Caco-2 (cell line): ENCODE measurements at regions not wholly inside any gene's neighbourhood (a gene's known extent, or its start where the extent isn't known, plus 50 kb on each side); places are given as distances from the start of the nearest gene placed in this dataset.

Experiments
- BruUV-seq: library from RNA; stranded (reverse); fragments of 400-500 nt; replicated peaks from 2 replicates; lab custom pipeline; 2021; lab: Mats Ljungman, UMichigan
- CTCF ChIA-PET: fragments of 300-600 bp; sonication (Branson Sonifier 250); formaldehyde crosslinking; loops from one replicate; lab custom pipeline; 2022; ENCODE audit warnings: antibody characterized with exemption; lab: Charles Lee
- POLR2A ChIA-PET: fragments of 300-600 bp; sonication (Branson Sonifier 250); formaldehyde crosslinking; loops from one replicate; lab custom pipeline; 2022; ENCODE audit warnings: antibody characterized with exemption; lab: Charles Lee
- DNase-seq, 2 experiments: peaks; one replicate each; pipeline versions ENCODE4 v3.0.0 to v3.0.0-alpha.2; 2020 to 2022
- H3K27me3 ChIP-seq: replicated peaks from 2 replicates; pipeline ENCODE4 v1.6.0; 2011; ENCODE audit warnings: low read length; ENCODE audit not compliant: control insufficient read depth, insufficient read depth
- H3K36me3 ChIP-seq: 2 replicates; pipeline ENCODE4 v1.5.1; 2011; ENCODE audit warnings: low read length; ENCODE audit not compliant: control insufficient read depth, insufficient read depth
- H3K4me1 ChIP-seq: fragments of 250-450 bp; sonication (Bioruptor Pico); 2 replicates; pipeline ENCODE4 v1.5.1; 2020; ENCODE audit warnings: mild to moderate bottlenecking
- H3K4me3 ChIP-seq: 2 replicates; pipeline ENCODE4 v1.5.1; 2011; ENCODE audit warnings: low read depth, mild to moderate bottlenecking, control low read depth, low read length
- H3K9me3 ChIP-seq: fragments of 250-450 bp; sonication (Bioruptor Pico); 2 replicates; pipeline ENCODE4 v1.5.1; 2020; ENCODE audit warnings: mild to moderate bottlenecking, moderate library complexity
- H3K27ac Mint-ChIP-seq: one replicate; pipeline ENCODE4 v1.8.0; 2022; ENCODE audit warnings: mixed read lengths; ENCODE audit not compliant: unreplicated experiment
- H3K27me3 Mint-ChIP-seq: one replicate; pipeline ENCODE4 v1.8.0; 2022; ENCODE audit warnings: mixed read lengths; ENCODE audit not compliant: insufficient read depth, unreplicated experiment
- H3K36me3 Mint-ChIP-seq: one replicate; pipeline ENCODE4 v1.8.0; 2022; ENCODE audit warnings: mild to moderate bottlenecking, mixed read lengths; ENCODE audit not compliant: insufficient read depth, unreplicated experiment
- H3K4me1 Mint-ChIP-seq: one replicate; pipeline ENCODE4 v1.8.0; 2022; ENCODE audit warnings: low read depth, mixed read lengths; ENCODE audit not compliant: unreplicated experiment
- H3K4me3 Mint-ChIP-seq: one replicate; pipeline ENCODE4 v1.8.0; 2022; ENCODE audit warnings: mild to moderate bottlenecking, moderate library complexity, mixed read lengths; ENCODE audit not compliant: unreplicated experiment
- H3K9me3 Mint-ChIP-seq: one replicate; pipeline ENCODE4 v1.8.0; 2022; ENCODE audit warnings: mixed read lengths; ENCODE audit not compliant: unreplicated experiment
- CTCF ChIP-seq, 2 experiments: fragments of 200-600 bp in 1 of 2; IDR thresholded peaks; 1 replicate in 1 of 2; 2 replicates in 1 of 2; pipeline versions ENCODE4 v1.5.1 to v1.8.0; 2011 to 2022; ENCODE audit warnings: antibody characterized with exemption in 1 of 2, control low read depth in 1 of 2, inconsistent platforms in 1 of 2, low read depth in 1 of 2, low read length in 1 of 2, mild to moderate bottlenecking in 1 of 2, moderate library complexity in 1 of 2; ENCODE audit not compliant: insufficient read depth in 1 of 2, severe bottlenecking in 1 of 2, unreplicated experiment in 1 of 2
- intact Hi-C: fragments of 100-400 bp; cut with micrococcal nuclease; formaldehyde crosslinking; loops from one replicate; pipeline ENCODE4 v1.10.0; 2022; ENCODE audit not compliant: unreplicated experiment

- H3K36me3 Mint-ChIP-seq: no peaks in the 10 kb centered on the region
Measured at GRCh38 chr12:126112141-126112540, 1046.9 kb downstream of the AACS start.

GRCh38 chr12:126112849-126113248 is 1047.6 kb downstream of the AACS start:
- Histone ChIP-seq H3K4me1 (no peaks in the 10 kb centered on the region), H3K27me3 (no peaks in the 10 kb centered on the region), H3K36me3 (no peaks in the 10 kb centered on the region), H3K4me3 (no peak overlapping the region), H3K9me3 (no peaks in the 10 kb centered on the region)
- DNase-seq: no peak
- no TSS peak for BruUV-seq
- H3K9me3 Mint-ChIP-seq: peaks cover 10% of the 10 kb centered on the region
- peaks cover 4% of the 10 kb centered on the region for H3K27me3 Mint-ChIP-seq
- H3K36me3 Mint-ChIP-seq: no peaks in the 10 kb centered on the region
- CTCF ChIA-PET: no interaction called here
- H3K4me3 Mint-ChIP-seq: no peak overlapping the region
- intact Hi-C loops: no loop called here
- no peak overlapping the region for H3K27ac Mint-ChIP-seq
- H3K4me1 Mint-ChIP-seq: no peaks in the 10 kb centered on the region
- POLR2A ChIA-PET: no interaction called here
- no peak for TF ChIP-seq CTCF (IDR thresholded peaks at IDR 0.05; ENCODE audit: insufficient read depth in 1 of 2, low read depth in 1 of 2, low read length in 1 of 2, severe bottlenecking in 1 of 2, unreplicated experiment in 1 of 2)

More at GRCh38 chr12:126112141-126112540, 1046.9 kb downstream of the AACS start:
- intact Hi-C loops: no loop called here
- ChIA-PET POLR2A (no interaction called here), CTCF (no interaction called here)
- H3K4me1 Mint-ChIP-seq: no peaks in the 10 kb centered on the region
- peaks cover 17% of the 10 kb centered on the region for H3K9me3 Mint-ChIP-seq
- BruUV-seq: no TSS peak
- H3K9me3 ChIP-seq: no peaks in the 10 kb centered on the region
- no peak for DNase-seq
- no peaks in the 10 kb centered on the region for H3K27me3 ChIP-seq
- peaks cover 4% of the 10 kb centered on the region for H3K27me3 Mint-ChIP-seq
- H3K36me3 ChIP-seq: no peaks in the 10 kb centered on the region
- no peak overlapping the region for H3K27ac Mint-ChIP-seq
- H3K4me3 ChIP-seq: no peak overlapping the region
- H3K4me3 Mint-ChIP-seq: no peak overlapping the region
- no peaks in the 10 kb centered on the region for H3K4me1 ChIP-seq
- TF ChIP-seq CTCF (IDR thresholded peaks at IDR 0.05; ENCODE audit: insufficient read depth in 1 of 2, low read depth in 1 of 2, low read length in 1 of 2, severe bottlenecking in 1 of 2, unreplicated experiment in 1 of 2): no peak

- no peaks in the 10 kb centered on the region for H3K27me3 ChIP-seq
- peaks cover 9% of the 10 kb centered on the region for H3K9me3 Mint-ChIP-seq
- peaks cover 4% of the 10 kb centered on the region for H3K27me3 Mint-ChIP-seq
- no peaks in the 10 kb centered on the region for H3K36me3 Mint-ChIP-seq
- no peaks in the 10 kb centered on the region for H3K36me3 ChIP-seq
- H3K4me1 ChIP-seq: no peaks in the 10 kb centered on the region
- H3K4me3 ChIP-seq: no peak overlapping the region
- no TSS peak for BruUV-seq
- H3K27ac Mint-ChIP-seq: no peak overlapping the region
- CTCF ChIA-PET: interaction anchor here (0.7 kb wide), 1 partner anchor 736 kb away, joined by 3 read pairs; no protein-coding TSS in a partner anchor
- no peaks in the 10 kb centered on the region for H3K4me1 Mint-ChIP-seq
- intact Hi-C loops: no loop called here
- POLR2A ChIA-PET: no interaction called here
- no peak for DNase-seq
- H3K4me3 Mint-ChIP-seq: no peak overlapping the region
- no peaks in the 10 kb centered on the region for H3K9me3 ChIP-seq
- no peak for TF ChIP-seq CTCF (IDR thresholded peaks at IDR 0.05; ENCODE audit: insufficient read depth in 1 of 2, low read depth in 1 of 2, low read length in 1 of 2, severe bottlenecking in 1 of 2, unreplicated experiment in 1 of 2)
Measured at GRCh38 chr12:126114441-126114840, 1049.2 kb downstream of the AACS start.
